Panc1 (cell line): ENCODE measurements at regions not wholly inside any gene's neighbourhood (a gene's known extent, or its start where the extent isn't known, plus 50 kb on each side); places are given as distances from the start of the nearest gene placed in this dataset.

Experiments
- ATAC-seq: fragments of 200-7000 bp; cut with Tn5 transposase; 2 replicates; pipeline ENCODE4 v1.9.1; 2020; ENCODE audit warnings: mild to moderate bottlenecking, moderate library complexity
- BruUV-seq: library from RNA; stranded (reverse); fragments of 400-500 nt; replicated peaks from 2 replicates; lab custom pipeline; 2021; lab: Mats Ljungman, UMichigan
- CTCF ChIA-PET: fragments of 300-600 bp; sonication (Branson Sonifier 250); formaldehyde crosslinking; loops from one replicate; lab custom pipeline; 2022; ENCODE audit warnings: antibody characterized with exemption; lab: Charles Lee
- POLR2A ChIA-PET: fragments of 300-600 bp; sonication (Branson Sonifier 250); formaldehyde crosslinking; loops from one replicate; lab custom pipeline; 2022; ENCODE audit warnings: antibody characterized with exemption; lab: Charles Lee
- DNase-seq: peaks from one replicate; pipeline ENCODE4 v3.0.0-alpha.2; 2010; ENCODE audit warnings: low read depth, low spot score
- H3K27ac ChIP-seq: 2 replicates; pipeline ENCODE4 v1.5.1; 2011; ENCODE audit warnings: mild to moderate bottlenecking, low read length, inconsistent platforms
- H3K27me3 ChIP-seq: fragments of 200-500 bp; sonication (Bioruptor generic); 2 replicates; pipeline ENCODE4 v1.6.0; 2014; ENCODE audit warnings: low read length, inconsistent platforms; ENCODE audit not compliant: control insufficient read depth, insufficient read depth
- H3K36me3 ChIP-seq: fragments of 200-500 bp; sonication (Bioruptor generic); 2 replicates; pipeline ENCODE4 v1.5.1; 2014; ENCODE audit warnings: inconsistent platforms, mild to moderate bottlenecking, low read length, moderate library complexity; ENCODE audit not compliant: control insufficient read depth, insufficient read depth
- H3K4me1 ChIP-seq: 2 replicates; pipeline ENCODE4 v1.5.1; 2011; ENCODE audit warnings: inconsistent platforms, mild to moderate bottlenecking, low read length, moderate library complexity; ENCODE audit not compliant: control insufficient read depth, insufficient read depth
- H3K4me3 ChIP-seq, 2 experiments: 2 replicates each; pipeline ENCODE4 v1.5.1; 2011 to 2012; ENCODE audit warnings: low read depth in 2 of 2, low read length in 2 of 2, mild to moderate bottlenecking in 2 of 2, inconsistent platforms in 1 of 2, moderate library complexity in 1 of 2
- H3K9me3 ChIP-seq: fragments of 200-500 bp; sonication (Bioruptor generic); 2 replicates; pipeline ENCODE4 v1.5.1; 2014; ENCODE audit warnings: low read depth, mild to moderate bottlenecking, inconsistent platforms, low read length, moderate library complexity; ENCODE audit not compliant: control insufficient read depth, insufficient read depth
- POLR2AphosphoS5 ChIP-seq: IDR thresholded peaks from 2 replicates; pipeline ENCODE4 v1.6.1; 2012; ENCODE audit warnings: mild to moderate bottlenecking, low read depth, low read length, moderate library complexity
- SIN3A ChIP-seq: IDR thresholded peaks from 2 replicates; pipeline ENCODE4 v1.6.1; 2012; ENCODE audit warnings: low read depth, mild to moderate bottlenecking, low read length, moderate library complexity, borderline replicate concordance; ENCODE audit not compliant: insufficient read depth
- TCF7L2 ChIP-seq: IDR thresholded peaks from 2 replicates; pipeline ENCODE4 v1.6.1; 2011; ENCODE audit warnings: mild to moderate bottlenecking, low read depth, low read length, inconsistent platforms
- in situ Hi-C: cut with HindIII; loops from 2 replicates; pipeline ENCODE4 v1.10.0; 2016; ENCODE audit warnings: low sequenced_read_pairs, low pct_unique_long_range_greater_than_20kb
- intact Hi-C: fragments of 100-400 bp; cut with micrococcal nuclease; formaldehyde crosslinking; loops from one replicate; pipeline ENCODE4 v1.10.0; 2022; ENCODE audit not compliant: unreplicated experiment
- TF ChIP-seq, protein P1 (sequence below), 2 experiments: IDR thresholded peaks; 2 replicates each; pipeline ENCODE4 v1.6.1; 2011 to 2012; ENCODE audit warnings: low read depth in 2 of 2, control low read depth in 1 of 2, low read length in 1 of 2, mild to moderate bottlenecking in 1 of 2, moderate library complexity in 1 of 2; ENCODE audit not compliant: insufficient read depth in 1 of 2
- TF ChIP-seq, protein P2 (sequence below): fragments of 450-650 bp; IDR thresholded peaks from 2 replicates; pipeline ENCODE4 v1.5.1; 2017; ENCODE audit warnings: mild to moderate bottlenecking

DNA sequence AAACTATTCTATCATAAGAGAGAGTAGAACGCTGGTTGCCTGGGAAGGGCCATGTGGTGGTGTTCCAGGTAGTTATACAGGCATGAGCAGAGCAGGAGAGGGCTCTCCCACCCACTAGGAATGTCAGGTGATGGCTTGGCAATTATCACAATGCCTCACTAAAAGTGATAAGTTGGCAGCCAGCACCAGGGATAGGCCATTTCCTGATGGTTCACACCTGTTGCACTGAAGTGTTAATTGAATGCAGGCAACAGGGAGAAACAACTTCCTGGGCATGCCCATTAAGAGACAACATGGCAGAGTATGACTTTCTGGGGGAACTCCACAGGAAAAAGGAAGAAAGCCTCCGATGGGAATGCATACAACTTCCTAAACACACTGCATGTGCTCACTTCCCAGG is 593.2 kb downstream of the ELAVL2 start:
- DNase-seq = no peak
- ATAC-seq = no peak
- no peak overlapping the region for H3K4me3 ChIP-seq
- H3K4me1 ChIP-seq = no peaks in the 10 kb centered on the region
- in situ Hi-C loops (no loop called here), intact Hi-C loops (no loop called here)
- no TSS peak for BruUV-seq
- TF ChIP-seq, protein P1, sequence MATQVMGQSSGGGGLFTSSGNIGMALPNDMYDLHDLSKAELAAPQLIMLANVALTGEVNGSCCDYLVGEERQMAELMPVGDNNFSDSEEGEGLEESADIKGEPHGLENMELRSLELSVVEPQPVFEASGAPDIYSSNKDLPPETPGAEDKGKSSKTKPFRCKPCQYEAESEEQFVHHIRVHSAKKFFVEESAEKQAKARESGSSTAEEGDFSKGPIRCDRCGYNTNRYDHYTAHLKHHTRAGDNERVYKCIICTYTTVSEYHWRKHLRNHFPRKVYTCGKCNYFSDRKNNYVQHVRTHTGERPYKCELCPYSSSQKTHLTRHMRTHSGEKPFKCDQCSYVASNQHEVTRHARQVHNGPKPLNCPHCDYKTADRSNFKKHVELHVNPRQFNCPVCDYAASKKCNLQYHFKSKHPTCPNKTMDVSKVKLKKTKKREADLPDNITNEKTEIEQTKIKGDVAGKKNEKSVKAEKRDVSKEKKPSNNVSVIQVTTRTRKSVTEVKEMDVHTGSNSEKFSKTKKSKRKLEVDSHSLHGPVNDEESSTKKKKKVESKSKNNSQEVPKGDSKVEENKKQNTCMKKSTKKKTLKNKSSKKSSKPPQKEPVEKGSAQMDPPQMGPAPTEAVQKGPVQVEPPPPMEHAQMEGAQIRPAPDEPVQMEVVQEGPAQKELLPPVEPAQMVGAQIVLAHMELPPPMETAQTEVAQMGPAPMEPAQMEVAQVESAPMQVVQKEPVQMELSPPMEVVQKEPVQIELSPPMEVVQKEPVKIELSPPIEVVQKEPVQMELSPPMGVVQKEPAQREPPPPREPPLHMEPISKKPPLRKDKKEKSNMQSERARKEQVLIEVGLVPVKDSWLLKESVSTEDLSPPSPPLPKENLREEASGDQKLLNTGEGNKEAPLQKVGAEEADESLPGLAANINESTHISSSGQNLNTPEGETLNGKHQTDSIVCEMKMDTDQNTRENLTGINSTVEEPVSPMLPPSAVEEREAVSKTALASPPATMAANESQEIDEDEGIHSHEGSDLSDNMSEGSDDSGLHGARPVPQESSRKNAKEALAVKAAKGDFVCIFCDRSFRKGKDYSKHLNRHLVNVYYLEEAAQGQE (IDR thresholded peaks at IDR 0.05; ENCODE audit: insufficient read depth in 1 of 2, low read depth in 2 of 2, low read length in 1 of 2) = no peak
- TF ChIP-seq TCF7L2 = no peak
- H3K27ac ChIP-seq = no peak overlapping the region
- H3K9me3 ChIP-seq = no peaks in the 10 kb centered on the region
- ChIA-PET CTCF (no interaction called here), POLR2A (no interaction called here)
- no peaks in the 10 kb centered on the region for H3K27me3 ChIP-seq
- no peaks in the 10 kb centered on the region for H3K36me3 ChIP-seq

DNA sequence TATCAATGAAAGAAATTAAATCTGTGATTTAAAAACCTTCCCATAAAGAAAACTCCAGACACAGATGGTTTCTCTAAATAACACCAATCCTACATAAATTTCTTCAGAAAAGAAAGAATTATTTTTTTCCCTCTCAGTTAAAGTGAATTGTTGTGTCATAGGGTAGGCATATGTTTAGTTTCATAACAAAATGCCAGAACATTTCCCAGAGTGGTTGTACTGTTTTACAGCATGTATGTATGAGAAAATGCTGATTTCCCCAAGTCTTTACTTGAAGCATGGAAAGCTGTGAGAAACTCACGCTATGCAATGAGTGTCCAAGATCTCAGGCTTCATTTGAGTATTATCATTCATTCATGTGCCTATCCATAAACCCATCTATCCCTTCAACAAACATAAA is 582.5 kb downstream of the ELAVL2 start:
- intact Hi-C loops (no loop called here), in situ Hi-C loops (no loop called here)
- Histone ChIP-seq H3K4me3 (no peak overlapping the region), H3K36me3 (no peaks in the 10 kb centered on the region), H3K4me1 (no peaks in the 10 kb centered on the region), H3K27ac (no peak overlapping the region), H3K27me3 (no peaks in the 10 kb centered on the region), H3K9me3 (no peaks in the 10 kb centered on the region)
- DNase-seq (no peak), ATAC-seq (no peak)
- ChIA-PET POLR2A (no interaction called here), CTCF (no interaction called here)
- TF ChIP-seq, protein P2, sequence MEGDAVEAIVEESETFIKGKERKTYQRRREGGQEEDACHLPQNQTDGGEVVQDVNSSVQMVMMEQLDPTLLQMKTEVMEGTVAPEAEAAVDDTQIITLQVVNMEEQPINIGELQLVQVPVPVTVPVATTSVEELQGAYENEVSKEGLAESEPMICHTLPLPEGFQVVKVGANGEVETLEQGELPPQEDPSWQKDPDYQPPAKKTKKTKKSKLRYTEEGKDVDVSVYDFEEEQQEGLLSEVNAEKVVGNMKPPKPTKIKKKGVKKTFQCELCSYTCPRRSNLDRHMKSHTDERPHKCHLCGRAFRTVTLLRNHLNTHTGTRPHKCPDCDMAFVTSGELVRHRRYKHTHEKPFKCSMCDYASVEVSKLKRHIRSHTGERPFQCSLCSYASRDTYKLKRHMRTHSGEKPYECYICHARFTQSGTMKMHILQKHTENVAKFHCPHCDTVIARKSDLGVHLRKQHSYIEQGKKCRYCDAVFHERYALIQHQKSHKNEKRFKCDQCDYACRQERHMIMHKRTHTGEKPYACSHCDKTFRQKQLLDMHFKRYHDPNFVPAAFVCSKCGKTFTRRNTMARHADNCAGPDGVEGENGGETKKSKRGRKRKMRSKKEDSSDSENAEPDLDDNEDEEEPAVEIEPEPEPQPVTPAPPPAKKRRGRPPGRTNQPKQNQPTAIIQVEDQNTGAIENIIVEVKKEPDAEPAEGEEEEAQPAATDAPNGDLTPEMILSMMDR = no peak
- TF ChIP-seq POLR2AphosphoS5 = no peak
- TF ChIP-seq, protein P1 (IDR thresholded peaks at IDR 0.05; ENCODE audit: insufficient read depth in 1 of 2, low read depth in 2 of 2, low read length in 1 of 2) = no peak
- TF ChIP-seq SIN3A = no peak
- no peak for TF ChIP-seq TCF7L2
- BruUV-seq = no TSS peak
